GM10248 (cell line): ENCODE measurements at regions not wholly inside any gene's neighbourhood (a gene's known extent, or its start where the extent isn't known, plus 50 kb on each side); places are given as distances from the start of the nearest gene placed in this dataset.

ENCODE experiments used
- CTCF ChIA-PET: fragments of 300-600 bp; sonication (Branson Sonifier 250); formaldehyde crosslinking; extraction: SDS; loops from one replicate; lab custom pipeline; 2021; ENCODE audit warnings: antibody characterized with exemption; lab: Yijun Ruan, JAX
- POLR2A ChIA-PET: fragments of 350-650 bp; sonication (Branson Sonifier 250); formaldehyde crosslinking; extraction: SDS; loops from one replicate; lab custom pipeline; 2020; ENCODE audit warnings: antibody characterized with exemption; lab: Yijun Ruan, JAX
- DNase-seq: peaks from one replicate; pipeline ENCODE4 v3.0.0; 2012; ENCODE audit errors: extremely low spot score
- CTCF ChIP-seq: IDR thresholded peaks from 2 replicates; pipeline ENCODE4 v1.5.1; 2012; ENCODE audit warnings: mild to moderate bottlenecking, low read depth; ENCODE audit errors: extremely low read depth, missing control alignments, control extremely low read depth

GRCh38 chr20:24138196-24138857 lies 149.7 kb upstream of the GGTLC1 start:
- TF ChIP-seq CTCF = no peak
- DNase-seq = no peak
- ChIA-PET CTCF (no interaction called here), POLR2A (no interaction called here)

- ChIA-PET POLR2A (no interaction called here), CTCF (no interaction called here)
- no peak for TF ChIP-seq CTCF
- DNase-seq = no peak
These were observed 148.2 kb upstream of the GGTLC1 start for GRCh38 chr20:24136659-24137246.

GRCh38 chr20:24135781-24136180 lies 147.2 kb upstream of the GGTLC1 start:
- no peak for TF ChIP-seq CTCF
- ChIA-PET CTCF (no interaction called here), POLR2A (no interaction called here)
- no peak for DNase-seq

- no peak for TF ChIP-seq CTCF
- CTCF ChIA-PET = interaction anchor here (0.8 kb wide), 1 partner anchor 25 kb away, joined by 3 read pairs; no protein-coding TSS in a partner anchor
- no peak for DNase-seq
- POLR2A ChIA-PET = no interaction called here
These were observed 146.4 kb upstream of the GGTLC1 start for GRCh38 chr20:24134930-24135329.

- ChIA-PET POLR2A (no interaction called here), CTCF (interaction anchor here (0.8 to 1.3 kb wide), 2 partner anchors 13 to 25 kb away, joined by 3 read pairs; no protein-coding TSS in a partner anchor)
- TF ChIP-seq CTCF = no peak
- DNase-seq = no peak
These were observed 145.7 kb upstream of the GGTLC1 start for GRCh38 chr20:24134284-24134683.

- DNase-seq = no peak
- no peak for TF ChIP-seq CTCF
- CTCF ChIA-PET = no interaction called here
- POLR2A ChIA-PET = no interaction called here
These were observed 143.7 kb upstream of the GGTLC1 start for GRCh38 chr20:24132246-24132645.

GRCh38 chr20:24131684-24132083 lies 143.1 kb upstream of the GGTLC1 start:
- ChIA-PET POLR2A (no interaction called here), CTCF (no interaction called here)
- no peak for DNase-seq

More at GRCh38 chr20:24131684-24132083, 143.1 kb upstream of the GGTLC1 start:
- TF ChIP-seq CTCF = no peak
